Liver (tissue), 7 donors: ENCODE measurements at regions not wholly inside any gene's neighbourhood (a gene's known extent, or its start where the extent isn't known, plus 50 kb on each side); places are given as distances from the start of the nearest gene placed in this dataset.

Experiments used
- DNase-seq: peaks from one replicate; pipeline ENCODE4 v3.0.0-alpha.2; 2017; ENCODE audit warnings: low spot score
- H3K27ac ChIP-seq, 2 donors: one replicate each; pipeline ENCODE4 v1.7.0; 2013; ENCODE audit warnings: inconsistent platforms in 2 of 2, low read length in 2 of 2, control low read depth in 1 of 2, low read depth in 1 of 2, mild to moderate bottlenecking in 1 of 2
- H3K27me3 ChIP-seq, 4 donors: one replicate each; pipeline versions ENCODE4 v1.6.1 to v1.7.0; 2013; ENCODE audit warnings: low read length in 3 of 4, inconsistent platforms in 1 of 4, mild to moderate bottlenecking in 1 of 4, moderate library complexity in 1 of 4; ENCODE audit not compliant: control insufficient read depth in 4 of 4, insufficient read depth in 4 of 4
- H3K36me3 ChIP-seq, 4 donors: one replicate each; pipeline versions ENCODE4 v1.6.1 to v1.7.0; 2013; ENCODE audit warnings: low read length in 3 of 4, mild to moderate bottlenecking in 3 of 4, low read depth in 1 of 4, moderate library complexity in 1 of 4; ENCODE audit not compliant: control insufficient read depth in 4 of 4, insufficient read depth in 3 of 4
- H3K4me1 ChIP-seq, 4 donors: one replicate each; pipeline versions ENCODE4 v1.6.1 to v1.7.0; 2013; ENCODE audit warnings: low read length in 3 of 4, mild to moderate bottlenecking in 3 of 4, moderate library complexity in 1 of 4; ENCODE audit not compliant: control insufficient read depth in 4 of 4, insufficient read depth in 4 of 4
- H3K4me3 ChIP-seq, 3 donors: one replicate each; pipeline versions ENCODE4 v1.6.1 to v1.7.0; 2013; ENCODE audit warnings: low read length in 3 of 3, control low read depth in 1 of 3, low read depth in 1 of 3, mild to moderate bottlenecking in 1 of 3
- H3K9ac ChIP-seq, 2 donors: one replicate each; pipeline ENCODE4 v1.7.0; 2013; ENCODE audit warnings: low read length in 2 of 2, mild to moderate bottlenecking in 2 of 2, moderate library complexity in 2 of 2, control low read depth in 1 of 2, low read depth in 1 of 2
- H3K9me3 ChIP-seq, 4 donors: one replicate each; pipeline versions ENCODE4 v1.6.1 to v1.7.0; 2013; ENCODE audit warnings: low read length in 3 of 4; ENCODE audit not compliant: control insufficient read depth in 4 of 4
- EGR1 ChIP-seq, 2 donors: IDR thresholded peaks; 2 replicates each; pipeline ENCODE4 v1.6.1; 2016 to 2018; ENCODE audit warnings: antibody characterized with exemption in 2 of 2, low read depth in 2 of 2
- FOXA1 ChIP-seq: IDR thresholded peaks from 2 replicates; pipeline ENCODE4 v1.6.1; 2016; ENCODE audit warnings: antibody characterized with exemption
- GABPA ChIP-seq, 2 donors: IDR thresholded peaks in 1 of 2; conservative IDR thresholded peaks in 1 of 2; 2 replicates each; pipeline ENCODE4 v1.6.1; 2016; ENCODE audit warnings: antibody characterized with exemption in 2 of 2, mild to moderate bottlenecking in 1 of 2, moderate library complexity in 1 of 2
- HNF4A ChIP-seq, 2 donors: conservative IDR thresholded peaks; 2 replicates each; pipeline ENCODE4 v1.6.1; 2016; ENCODE audit warnings: antibody characterized with exemption in 2 of 2, mild to moderate bottlenecking in 2 of 2
- HNF4G ChIP-seq: IDR thresholded peaks from 2 replicates; pipeline ENCODE4 v1.6.1; 2016; ENCODE audit warnings: antibody characterized with exemption
- JUND ChIP-seq, 2 donors: IDR thresholded peaks; 2 replicates each; pipeline ENCODE4 v1.6.1; 2016; ENCODE audit warnings: antibody characterized with exemption in 2 of 2
- RAD21 ChIP-seq, 2 donors: IDR thresholded peaks; 2 replicates each; pipeline ENCODE4 v1.6.1; 2016; ENCODE audit warnings: antibody characterized with exemption in 2 of 2, mild to moderate bottlenecking in 2 of 2
- SP1 ChIP-seq: IDR thresholded peaks from 2 replicates; pipeline ENCODE4 v1.6.1; 2018; ENCODE audit warnings: antibody characterized with exemption, mild to moderate bottlenecking
- YY1 ChIP-seq: IDR thresholded peaks from 2 replicates; pipeline ENCODE4 v1.6.1; 2016; ENCODE audit warnings: antibody characterized with exemption, mild to moderate bottlenecking
- WGBS: extraction: QIAGEN DNeasy Blood & Tissue Kit; methylation state at CpG from one replicate; pipeline ENCODE4 v1.1.7; 2013; 5-methylcytosine and 5-hydroxymethylcytosine counted together
- TF ChIP-seq, protein P1 (sequence below): IDR thresholded peaks from 2 replicates; pipeline ENCODE4 v1.6.1; 2016; ENCODE audit warnings: antibody characterized with exemption
- TF ChIP-seq, protein P2 (sequence below): IDR thresholded peaks from 2 replicates; pipeline ENCODE4 v1.6.1; 2016; ENCODE audit warnings: antibody characterized with exemption, mild to moderate bottlenecking
- TF ChIP-seq, protein P3 (sequence below): IDR thresholded peaks from 2 replicates; pipeline ENCODE4 v1.6.1; 2016; ENCODE audit warnings: antibody characterized with exemption
- TF ChIP-seq, protein P4 (sequence below): IDR thresholded peaks from 2 replicates; pipeline ENCODE4 v1.6.1; 2016; ENCODE audit warnings: antibody characterized with exemption
- donor health status: healthy.
- donor health status: healthy.
- donor health status: healthy.
- donor health status: healthy.

DNA sequence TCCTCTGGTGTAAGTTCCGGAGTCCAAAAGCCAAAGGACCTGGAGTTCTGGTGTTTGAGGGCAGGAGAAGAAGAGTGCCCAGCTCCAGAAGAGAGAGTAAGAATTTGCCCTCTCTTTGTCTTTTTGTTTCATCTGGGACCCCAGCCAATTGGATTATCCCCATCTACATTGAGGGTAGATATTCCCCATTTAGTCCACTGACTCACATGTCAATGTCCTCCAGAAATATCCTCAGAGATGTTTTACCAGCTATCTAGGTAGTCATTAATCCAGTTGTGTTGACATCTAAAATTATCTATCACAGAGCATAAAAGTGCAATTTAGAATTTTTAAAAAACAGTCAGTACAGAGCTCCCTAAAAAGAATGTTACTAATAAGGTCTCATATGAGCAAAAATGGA, 132.9 kb upstream of the TMEM47 start:
- TF ChIP-seq HNF4A (conservative IDR thresholded peaks at IDR 0.05), result no peak
- no peak for TF ChIP-seq FOXA1
- TF ChIP-seq, protein P1, sequence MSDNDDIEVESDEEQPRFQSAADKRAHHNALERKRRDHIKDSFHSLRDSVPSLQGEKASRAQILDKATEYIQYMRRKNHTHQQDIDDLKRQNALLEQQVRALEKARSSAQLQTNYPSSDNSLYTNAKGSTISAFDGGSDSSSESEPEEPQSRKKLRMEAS, result no peak
- TF ChIP-seq, protein P2, sequence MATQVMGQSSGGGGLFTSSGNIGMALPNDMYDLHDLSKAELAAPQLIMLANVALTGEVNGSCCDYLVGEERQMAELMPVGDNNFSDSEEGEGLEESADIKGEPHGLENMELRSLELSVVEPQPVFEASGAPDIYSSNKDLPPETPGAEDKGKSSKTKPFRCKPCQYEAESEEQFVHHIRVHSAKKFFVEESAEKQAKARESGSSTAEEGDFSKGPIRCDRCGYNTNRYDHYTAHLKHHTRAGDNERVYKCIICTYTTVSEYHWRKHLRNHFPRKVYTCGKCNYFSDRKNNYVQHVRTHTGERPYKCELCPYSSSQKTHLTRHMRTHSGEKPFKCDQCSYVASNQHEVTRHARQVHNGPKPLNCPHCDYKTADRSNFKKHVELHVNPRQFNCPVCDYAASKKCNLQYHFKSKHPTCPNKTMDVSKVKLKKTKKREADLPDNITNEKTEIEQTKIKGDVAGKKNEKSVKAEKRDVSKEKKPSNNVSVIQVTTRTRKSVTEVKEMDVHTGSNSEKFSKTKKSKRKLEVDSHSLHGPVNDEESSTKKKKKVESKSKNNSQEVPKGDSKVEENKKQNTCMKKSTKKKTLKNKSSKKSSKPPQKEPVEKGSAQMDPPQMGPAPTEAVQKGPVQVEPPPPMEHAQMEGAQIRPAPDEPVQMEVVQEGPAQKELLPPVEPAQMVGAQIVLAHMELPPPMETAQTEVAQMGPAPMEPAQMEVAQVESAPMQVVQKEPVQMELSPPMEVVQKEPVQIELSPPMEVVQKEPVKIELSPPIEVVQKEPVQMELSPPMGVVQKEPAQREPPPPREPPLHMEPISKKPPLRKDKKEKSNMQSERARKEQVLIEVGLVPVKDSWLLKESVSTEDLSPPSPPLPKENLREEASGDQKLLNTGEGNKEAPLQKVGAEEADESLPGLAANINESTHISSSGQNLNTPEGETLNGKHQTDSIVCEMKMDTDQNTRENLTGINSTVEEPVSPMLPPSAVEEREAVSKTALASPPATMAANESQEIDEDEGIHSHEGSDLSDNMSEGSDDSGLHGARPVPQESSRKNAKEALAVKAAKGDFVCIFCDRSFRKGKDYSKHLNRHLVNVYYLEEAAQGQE, result no peak
- TF ChIP-seq JUND (IDR thresholded peaks at IDR 0.05), result no peak
- no peak for TF ChIP-seq GABPA (IDR thresholded peaks at IDR 0.05 in 1 of 2, conservative IDR thresholded peaks at IDR 0.05 in 1 of 2)
- no peak for TF ChIP-seq SP1
- no peaks in the 10 kb centered on the region for H3K4me1 ChIP-seq
- no peak for DNase-seq
- H3K9ac ChIP-seq, result no peak overlapping the region
- H3K4me3 ChIP-seq, result no peak overlapping the region
- H3K27me3 ChIP-seq, result no peaks in the 10 kb centered on the region
- 76% methylated on average over 1 of the region's 1 CpG for WGBS
- no peak overlapping the region for H3K27ac ChIP-seq
- H3K36me3 ChIP-seq, result no peaks in the 10 kb centered on the region
- peaks cover 0 to 11% (median 2%) of the 10 kb centered on the region in 4 donors for H3K9me3 ChIP-seq

DNA sequence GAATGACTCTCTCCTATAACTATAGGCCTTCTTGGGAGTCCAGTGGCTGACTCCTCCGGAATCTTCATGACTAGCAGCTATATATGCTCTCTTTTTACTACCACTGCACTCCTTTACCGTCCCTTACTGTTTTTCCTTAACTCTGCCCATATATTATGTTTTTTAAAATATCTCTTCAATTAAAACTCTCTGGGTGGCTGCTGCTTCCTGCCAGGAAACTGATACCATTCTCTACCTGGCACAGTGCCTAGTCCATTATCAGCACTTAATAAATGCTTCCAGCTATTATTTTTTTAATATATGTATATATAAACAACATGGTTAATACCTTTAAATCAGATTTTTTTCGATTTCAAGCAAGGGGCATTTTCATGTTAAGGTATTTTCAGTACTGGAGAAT, 136.6 kb upstream of the FAM47B start:
- Histone ChIP-seq H3K27ac (no peak overlapping the region), H3K36me3 (no peaks in the 10 kb centered on the region), H3K9me3 (no peaks in the 10 kb centered on the region), H3K9ac (no peak overlapping the region), H3K4me1 (no peaks in the 10 kb centered on the region), H3K27me3 (no peaks in the 10 kb centered on the region), H3K4me3 (no peak overlapping the region)
- TF ChIP-seq FOXA1 (no peak), YY1 (no peak), RAD21 (IDR thresholded peaks at IDR 0.05) (no peak), HNF4A (conservative IDR thresholded peaks at IDR 0.05) (no peak), HNF4G (no peak), EGR1 (IDR thresholded peaks at IDR 0.05; ENCODE audit: low read depth in 2 of 2) (no peak)
- TF ChIP-seq, protein P3, sequence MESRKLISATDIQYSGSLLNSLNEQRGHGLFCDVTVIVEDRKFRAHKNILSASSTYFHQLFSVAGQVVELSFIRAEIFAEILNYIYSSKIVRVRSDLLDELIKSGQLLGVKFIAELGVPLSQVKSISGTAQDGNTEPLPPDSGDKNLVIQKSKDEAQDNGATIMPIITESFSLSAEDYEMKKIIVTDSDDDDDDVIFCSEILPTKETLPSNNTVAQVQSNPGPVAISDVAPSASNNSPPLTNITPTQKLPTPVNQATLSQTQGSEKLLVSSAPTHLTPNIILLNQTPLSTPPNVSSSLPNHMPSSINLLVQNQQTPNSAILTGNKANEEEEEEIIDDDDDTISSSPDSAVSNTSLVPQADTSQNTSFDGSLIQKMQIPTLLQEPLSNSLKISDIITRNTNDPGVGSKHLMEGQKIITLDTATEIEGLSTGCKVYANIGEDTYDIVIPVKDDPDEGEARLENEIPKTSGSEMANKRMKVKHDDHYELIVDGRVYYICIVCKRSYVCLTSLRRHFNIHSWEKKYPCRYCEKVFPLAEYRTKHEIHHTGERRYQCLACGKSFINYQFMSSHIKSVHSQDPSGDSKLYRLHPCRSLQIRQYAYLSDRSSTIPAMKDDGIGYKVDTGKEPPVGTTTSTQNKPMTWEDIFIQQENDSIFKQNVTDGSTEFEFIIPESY, result no peak
- TF ChIP-seq, protein P1, result no peak
- TF ChIP-seq, protein P2, result no peak
- TF ChIP-seq, protein P4, sequence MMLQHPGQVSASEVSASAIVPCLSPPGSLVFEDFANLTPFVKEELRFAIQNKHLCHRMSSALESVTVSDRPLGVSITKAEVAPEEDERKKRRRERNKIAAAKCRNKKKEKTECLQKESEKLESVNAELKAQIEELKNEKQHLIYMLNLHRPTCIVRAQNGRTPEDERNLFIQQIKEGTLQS, result no peak
- DNase-seq, result no peak
- WGBS, result 46% methylated on average over 3 of the region's 3 CpGs
